Lung (tissue), 11 donors: ENCODE measurements at regions not wholly inside any gene's neighbourhood (a gene's known extent, or its start where the extent isn't known, plus 50 kb on each side); places are given as distances from the start of the nearest gene placed in this dataset.

Source experiments
- ATAC-seq: fragments of 200-7000 bp; cut with Tn5 transposase; one replicate; pipeline ENCODE4 v1.9.1; 2020; ENCODE audit warnings: moderate number of reproducible peaks; ENCODE audit not compliant: insufficient read depth, low FRiP score
- DNase-seq, 3 donors: peaks; one replicate each; pipeline ENCODE4 v3.0.0-alpha.2; 2013 to 2017
- H3K27ac ChIP-seq, 2 donors: one replicate each; pipeline ENCODE4 v1.5.1; 2013; ENCODE audit warnings: mild to moderate bottlenecking in 2 of 2, moderate library complexity in 2 of 2, control low read depth in 1 of 2, inconsistent platforms in 1 of 2, low read depth in 1 of 2, low read length in 1 of 2
- H3K27me3 ChIP-seq, 3 donors: one replicate each; pipeline ENCODE4 v1.5.1; 2013; ENCODE audit warnings: low read length in 2 of 3; ENCODE audit not compliant: control insufficient read depth in 3 of 3, insufficient read depth in 3 of 3
- H3K36me3 ChIP-seq, 4 donors: one replicate each; pipeline ENCODE4 v1.5.1; 2013; ENCODE audit warnings: low read length in 4 of 4, mild to moderate bottlenecking in 1 of 4, moderate library complexity in 1 of 4; ENCODE audit not compliant: control insufficient read depth in 4 of 4, insufficient read depth in 4 of 4
- H3K4me1 ChIP-seq, 5 donors: one replicate each; pipeline ENCODE4 v1.5.1; 2013; ENCODE audit warnings: low read length in 5 of 5, mild to moderate bottlenecking in 2 of 5, moderate library complexity in 1 of 5; ENCODE audit not compliant: control insufficient read depth in 5 of 5, insufficient read depth in 5 of 5
- H3K4me3 ChIP-seq: one replicate; pipeline ENCODE4 v1.5.1; 2013; ENCODE audit warnings: mild to moderate bottlenecking, control low read depth, moderate library complexity
- H3K9ac ChIP-seq, 2 donors: one replicate each; pipeline ENCODE4 v1.5.1; 2013; ENCODE audit warnings: low read length in 2 of 2, control low read depth in 1 of 2; ENCODE audit not compliant: insufficient read depth in 1 of 2
- H3K9me3 ChIP-seq, 4 donors: one replicate each; pipeline ENCODE4 v1.5.1; 2013; ENCODE audit warnings: low read length in 3 of 4, mild to moderate bottlenecking in 1 of 4, moderate library complexity in 1 of 4; ENCODE audit not compliant: control insufficient read depth in 4 of 4, insufficient read depth in 3 of 4
- WGBS, 2 donors: extraction: QIAGEN DNeasy Blood & Tissue Kit; methylation state at CpG; one replicate each; pipeline ENCODE4 v1.1.7; 2013; 5-methylcytosine and 5-hydroxymethylcytosine counted together
- TF ChIP-seq, protein P1 (sequence below): IDR thresholded peaks from 2 replicates; pipeline ENCODE4 v1.5.1; 2012; ENCODE audit warnings: mild to moderate bottlenecking; ENCODE audit errors: control extremely low read depth, extremely low read depth
- donor health status: control.
- donor health status: control.
- donor health status: Bipolar disorder and iron deficiency.
- donor health status: healthy.
- donor health status: DM: yes; HTN: yes; CAD: no.

DNA sequence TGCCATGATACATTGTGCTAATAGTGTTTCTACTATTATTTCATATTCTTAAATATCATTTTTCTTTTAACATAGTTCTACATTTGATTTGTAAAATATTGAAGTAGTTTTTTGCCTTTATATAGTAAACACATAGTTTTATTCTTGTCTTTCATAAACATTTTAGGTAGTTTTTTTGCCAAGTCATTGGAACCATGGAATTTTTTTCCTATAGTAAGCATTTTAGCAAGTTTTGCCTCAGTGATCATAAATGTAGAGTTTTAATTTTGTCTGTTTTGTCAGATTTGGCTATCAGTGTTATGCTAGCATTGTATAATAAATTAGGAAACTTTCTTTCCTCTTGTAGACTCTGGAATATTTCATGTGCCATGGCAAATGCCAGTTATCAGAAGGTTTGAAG, 137.1 kb upstream of the LPAR1 start:
- ATAC-seq (no peak), DNase-seq (no peak)
- no peaks in the 10 kb centered on the region for H3K36me3 ChIP-seq
- no peaks in the 10 kb centered on the region for H3K4me1 ChIP-seq
- H3K4me3 ChIP-seq = no peak overlapping the region
- no peak overlapping the region for H3K9ac ChIP-seq
- no peaks in the 10 kb centered on the region for H3K27me3 ChIP-seq
- H3K27ac ChIP-seq = no peak overlapping the region
- TF ChIP-seq, protein P1, sequence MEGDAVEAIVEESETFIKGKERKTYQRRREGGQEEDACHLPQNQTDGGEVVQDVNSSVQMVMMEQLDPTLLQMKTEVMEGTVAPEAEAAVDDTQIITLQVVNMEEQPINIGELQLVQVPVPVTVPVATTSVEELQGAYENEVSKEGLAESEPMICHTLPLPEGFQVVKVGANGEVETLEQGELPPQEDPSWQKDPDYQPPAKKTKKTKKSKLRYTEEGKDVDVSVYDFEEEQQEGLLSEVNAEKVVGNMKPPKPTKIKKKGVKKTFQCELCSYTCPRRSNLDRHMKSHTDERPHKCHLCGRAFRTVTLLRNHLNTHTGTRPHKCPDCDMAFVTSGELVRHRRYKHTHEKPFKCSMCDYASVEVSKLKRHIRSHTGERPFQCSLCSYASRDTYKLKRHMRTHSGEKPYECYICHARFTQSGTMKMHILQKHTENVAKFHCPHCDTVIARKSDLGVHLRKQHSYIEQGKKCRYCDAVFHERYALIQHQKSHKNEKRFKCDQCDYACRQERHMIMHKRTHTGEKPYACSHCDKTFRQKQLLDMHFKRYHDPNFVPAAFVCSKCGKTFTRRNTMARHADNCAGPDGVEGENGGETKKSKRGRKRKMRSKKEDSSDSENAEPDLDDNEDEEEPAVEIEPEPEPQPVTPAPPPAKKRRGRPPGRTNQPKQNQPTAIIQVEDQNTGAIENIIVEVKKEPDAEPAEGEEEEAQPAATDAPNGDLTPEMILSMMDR = no peak
- H3K9me3 ChIP-seq = peaks cover 0 to 1% (median 0%) of the 10 kb centered on the region in 4 donors

DNA sequence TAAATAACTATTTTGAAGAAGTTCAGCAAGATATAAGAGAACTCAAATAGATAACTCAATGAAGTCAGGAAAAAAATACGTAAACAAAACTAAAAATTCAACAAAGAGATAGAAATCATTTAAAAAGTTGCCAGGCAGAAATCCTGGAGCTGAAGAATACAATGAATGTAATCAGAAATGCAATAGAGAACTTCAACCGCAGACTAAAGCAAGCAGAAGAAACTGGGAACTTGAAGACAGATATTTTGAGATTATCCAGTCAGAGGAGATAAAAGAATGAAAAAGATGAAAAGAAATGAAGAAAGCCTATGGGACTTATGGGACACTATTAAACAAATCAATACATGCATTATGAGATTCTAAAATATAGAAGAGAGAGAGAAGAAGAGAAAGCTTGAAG, 129.1 kb upstream of the LPAR1 start:
- Histone ChIP-seq H3K4me1 (peaks cover 0 to 26% (median 8%) of the 10 kb centered on the region in 5 donors), H3K4me3 (no peak overlapping the region), H3K9ac (no peak overlapping the region), H3K9me3 (peaks cover 0 to 10% (median 6%) of the 10 kb centered on the region in 4 donors), H3K27me3 (no peaks in the 10 kb centered on the region), H3K36me3 (no peaks in the 10 kb centered on the region), H3K27ac (no peak overlapping the region)
- 97 to 99% methylated on average over 2 of the region's 2 CpGs for WGBS, 2 donors
- no peak for ATAC-seq
- DNase-seq = no peak
- TF ChIP-seq, protein P1 = no peak

GRCh38 chr9:111163716-111164389, 125.6 kb upstream of the LPAR1 start:
- WGBS, 2 donors = 22 to 31% methylated on average over 5 of the region's 5 CpGs
- ATAC-seq = no peak

More at GRCh38 chr9:111163716-111164389, 125.6 kb upstream of the LPAR1 start:
- Histone ChIP-seq H3K4me1 (peaks cover 0 to 26% (median 8%) of the 10 kb centered on the region in 5 donors), H3K27me3 (no peaks in the 10 kb centered on the region), H3K9ac (peak overlapping the region in 1 of 2 donors; percentile 47), H3K4me3 (no peak overlapping the region), H3K27ac (peak overlapping the region in 1 of 2 donors; percentile 45), H3K36me3 (no peaks in the 10 kb centered on the region), H3K9me3 (peaks cover 0 to 10% (median 6%) of the 10 kb centered on the region in 4 donors)
- TF ChIP-seq, protein P1 = no peak
- peak; percentile 59 to 95 (median 93) for DNase-seq
